OCI-LY1 (cell line): ENCODE measurements at regions not wholly inside any gene's neighbourhood (a gene's known extent, or its start where the extent isn't known, plus 50 kb on each side); places are given as distances from the start of the nearest gene placed in this dataset.

Experiments used
- CTCF ChIP-seq: fragments of 200-600 bp; sonication (generic), shearing (Covaris generic); IDR thresholded peaks from 2 replicates; pipeline ENCODE4 v1.5.1; 2017; ENCODE audit warnings: mild to moderate bottlenecking, antibody characterized with exemption, low read length, moderate library complexity, mixed read lengths
- EZH2 ChIP-seq: fragments of 200-600 bp; sonication (generic), shearing (Covaris generic); IDR thresholded peaks from 2 replicates; pipeline ENCODE4 v1.8.0; 2017; ENCODE audit warnings: borderline replicate concordance, mixed run types, mild to moderate bottlenecking, antibody characterized with exemption, low read length, moderate library complexity, mixed read lengths

GRCh38 chr13:90568165-90568564 lies 779.3 kb upstream of the MIR17HG start:
- no peak for TF ChIP-seq CTCF
- no peak for TF ChIP-seq EZH2
